ENCODE measurements at regions not wholly inside any gene's neighbourhood (a gene's known extent, or its start where the extent isn't known, plus 50 kb on each side); places are given as distances from the start of the nearest gene placed in this dataset.
A peak's percentile ranks its signal among the peaks of the same experiment; 100 is the strongest.

DNA sequence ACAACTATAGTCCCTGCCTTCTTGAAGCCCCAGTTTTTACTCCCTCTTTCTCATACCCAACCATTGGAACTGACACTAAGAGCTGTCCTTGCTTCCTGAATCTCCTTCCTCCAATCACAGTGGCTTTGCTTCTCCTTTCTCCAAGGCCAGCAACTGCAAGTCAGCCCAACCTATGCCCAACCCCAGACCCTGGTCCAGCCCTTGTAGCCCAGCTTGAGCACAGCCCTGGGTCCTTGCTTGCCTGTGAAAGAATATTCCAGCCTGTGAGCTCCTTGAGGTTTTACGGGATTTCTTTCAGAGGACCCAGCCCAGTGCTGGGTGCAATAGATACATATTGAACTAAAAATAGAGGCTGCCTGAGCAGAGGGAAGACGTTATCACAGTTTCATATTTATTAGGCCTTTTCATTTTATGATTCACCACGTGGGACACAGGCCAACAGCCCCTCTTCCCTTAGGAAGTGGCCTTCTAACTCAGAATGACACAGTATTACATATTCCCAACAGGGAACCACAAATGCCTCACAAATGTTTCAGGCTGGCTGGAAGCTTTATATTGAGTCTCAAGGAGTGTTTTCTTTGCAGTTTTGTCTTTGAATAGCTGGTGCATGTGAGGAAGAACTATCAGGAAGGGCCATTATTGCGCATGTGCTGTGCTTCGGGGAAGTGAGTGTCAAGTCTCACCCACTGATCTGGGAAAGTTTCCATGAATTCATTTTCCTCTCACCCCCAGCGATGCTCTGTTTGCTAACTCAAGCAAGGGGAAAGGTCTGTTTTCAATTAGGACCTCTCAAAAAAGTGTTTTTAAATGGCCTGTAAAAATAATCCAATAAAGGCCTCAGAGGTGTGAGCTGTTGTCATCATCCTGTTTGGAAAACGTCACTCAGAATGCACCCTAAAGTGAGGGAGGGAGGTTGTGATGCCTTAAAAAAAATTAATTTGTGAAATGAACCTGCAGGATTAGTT is 92.3 kb upstream of the NFIA start:
- H3K4me3 ChIP-seq (ENCODE audit: low read depth, low read length) = no peak overlapping the region
- DNase-seq (ENCODE audit: low read depth) = peak; percentile 75

DNA sequence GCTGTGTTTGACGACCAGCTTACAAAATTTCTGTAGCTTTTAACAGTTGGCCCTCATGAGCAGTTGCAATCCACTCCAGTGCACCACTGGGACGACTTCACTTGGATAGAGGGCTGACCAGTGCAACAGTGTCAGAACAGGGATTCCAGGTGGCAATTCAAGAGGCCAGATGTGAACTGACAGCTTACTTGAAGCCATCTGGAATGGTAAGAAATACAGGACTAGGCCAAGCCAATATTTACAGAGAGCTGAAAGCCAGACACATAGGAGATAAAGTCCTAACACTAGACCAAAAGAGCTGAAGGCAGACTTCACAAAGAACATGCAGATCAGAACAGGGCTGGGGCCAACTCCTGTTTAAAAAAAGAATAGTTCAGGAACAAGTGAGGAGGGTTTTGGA is 93.5 kb upstream of the NFIA start:
- H3K4me3 ChIP-seq (ENCODE audit: low read depth, low read length) = no peak overlapping the region
- no peak for DNase-seq (ENCODE audit: low read depth)

DNA sequence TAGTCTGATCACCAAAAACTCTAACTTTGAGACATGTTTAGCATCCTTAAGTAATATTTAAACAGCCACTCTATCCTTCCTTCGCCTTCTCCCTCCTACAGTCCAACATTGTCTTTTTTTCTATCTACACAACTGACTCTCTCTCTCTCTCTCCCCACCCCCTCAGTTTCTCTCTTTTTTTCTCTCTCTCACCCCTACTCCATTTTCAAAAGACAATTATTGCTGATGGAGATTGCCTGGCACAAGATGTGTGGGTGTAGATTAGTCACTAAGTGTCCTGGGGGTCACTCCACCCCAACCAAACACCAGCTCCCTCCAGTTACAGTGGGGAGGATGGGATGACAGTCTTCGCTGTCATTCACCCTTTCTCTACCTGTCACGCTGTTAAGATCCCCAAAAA is 94.5 kb upstream of the NFIA start:
- no peak overlapping the region for H3K4me3 ChIP-seq (ENCODE audit: low read depth, low read length)
- DNase-seq (ENCODE audit: low read depth) = no peak

DNA sequence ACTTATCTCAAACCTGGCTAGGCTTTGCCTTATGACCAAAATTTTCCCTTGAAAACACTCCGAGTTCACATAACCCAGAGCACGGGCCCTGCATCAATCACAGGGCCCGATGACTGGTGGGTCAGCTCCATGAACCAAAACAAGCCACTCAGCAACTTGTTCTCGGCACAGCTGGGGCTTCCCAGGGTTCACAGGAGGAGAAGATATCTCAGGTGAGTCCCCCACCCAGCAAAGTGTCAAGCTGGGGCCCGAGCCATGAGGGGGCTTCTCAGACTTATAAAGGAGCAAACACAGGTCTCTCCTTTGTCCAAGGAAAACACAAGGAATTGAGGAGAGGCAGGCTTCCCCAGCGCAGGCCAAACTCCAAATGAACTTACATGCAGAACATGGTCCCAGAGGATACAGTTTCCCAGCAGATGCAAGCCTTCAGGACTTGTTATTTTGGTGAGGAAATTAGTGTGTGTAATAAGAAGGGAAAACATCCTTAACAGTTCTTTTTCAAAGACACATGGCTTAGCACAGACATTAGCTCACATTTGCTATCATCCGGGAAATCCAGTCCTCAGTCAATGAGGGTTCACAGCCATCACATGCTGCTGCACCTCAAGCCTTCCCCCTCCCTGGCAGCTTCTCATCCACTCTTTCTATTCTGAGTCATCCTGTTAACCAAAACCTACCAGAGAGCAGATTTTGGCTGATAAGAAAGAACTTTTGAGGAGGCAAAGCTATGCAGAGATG is 98.1 kb upstream of the NFIA start:
- DNase-seq (ENCODE audit: low read depth) = peak; percentile 66
- no peak overlapping the region for H3K4me3 ChIP-seq (ENCODE audit: low read depth, low read length)

DNA sequence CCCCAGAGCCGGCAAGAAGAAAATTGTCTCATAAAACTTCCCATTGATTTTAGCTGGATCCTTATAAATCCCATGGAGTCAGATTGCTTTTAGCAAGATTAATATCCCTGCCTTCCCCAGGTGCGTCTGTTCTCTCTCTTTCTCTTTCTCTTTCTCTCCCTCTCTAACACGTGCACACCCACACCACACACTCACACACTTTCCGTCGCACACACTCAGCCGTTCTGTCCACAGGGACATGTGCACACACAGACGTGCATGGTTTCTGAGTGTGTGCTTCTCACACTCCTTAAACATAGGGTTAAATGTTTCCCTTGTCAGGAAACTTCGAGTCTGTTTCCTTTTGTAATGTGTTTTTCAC is 98.7 kb upstream of the NFIA start:
- no peak overlapping the region for H3K4me3 ChIP-seq (ENCODE audit: low read depth, low read length)
- DNase-seq (ENCODE audit: low read depth) = no peak

DNA sequence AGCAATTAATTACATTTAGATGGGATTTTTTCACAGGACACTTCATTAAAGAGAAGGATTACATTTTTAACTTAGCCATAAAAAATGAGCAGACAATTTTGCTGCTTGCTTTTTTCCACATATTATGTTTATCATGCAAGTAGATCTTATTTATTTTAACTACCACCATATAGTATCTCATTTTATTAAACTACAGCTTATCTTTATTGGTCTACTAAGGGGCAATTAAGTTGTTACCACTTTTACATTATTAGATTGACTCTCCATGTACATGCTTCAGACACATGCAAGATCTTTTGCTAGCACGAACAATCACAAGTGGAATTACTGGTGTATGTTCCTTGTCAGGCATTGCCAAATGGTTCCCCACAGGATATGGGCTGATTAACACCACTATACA is 99.8 kb upstream of the NFIA start:
- no peak overlapping the region for H3K4me3 ChIP-seq (ENCODE audit: low read depth, low read length)
- DNase-seq (ENCODE audit: low read depth) = no peak

DNA sequence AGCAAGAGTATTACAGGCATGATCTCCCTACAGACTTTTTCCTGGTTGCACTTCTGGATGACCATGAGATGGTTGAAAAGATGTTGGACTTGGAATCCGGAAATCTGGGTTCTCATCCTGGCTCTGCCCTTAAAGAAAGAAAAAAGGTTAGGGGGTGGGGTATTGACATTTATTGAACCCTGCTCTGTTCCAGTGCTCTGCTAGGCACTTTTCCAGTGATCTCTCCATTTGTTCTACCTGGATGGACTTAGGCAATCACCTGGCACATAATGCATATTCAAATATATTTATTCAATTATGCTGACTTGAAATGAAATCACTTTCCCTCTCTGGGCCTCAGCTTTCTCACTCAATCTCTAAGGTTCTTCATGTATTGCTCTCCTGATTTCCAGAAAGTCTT is 101.0 kb upstream of the NFIA start:
- no peak overlapping the region for H3K4me3 ChIP-seq (ENCODE audit: low read depth, low read length)
- no peak for DNase-seq (ENCODE audit: low read depth)

DNA sequence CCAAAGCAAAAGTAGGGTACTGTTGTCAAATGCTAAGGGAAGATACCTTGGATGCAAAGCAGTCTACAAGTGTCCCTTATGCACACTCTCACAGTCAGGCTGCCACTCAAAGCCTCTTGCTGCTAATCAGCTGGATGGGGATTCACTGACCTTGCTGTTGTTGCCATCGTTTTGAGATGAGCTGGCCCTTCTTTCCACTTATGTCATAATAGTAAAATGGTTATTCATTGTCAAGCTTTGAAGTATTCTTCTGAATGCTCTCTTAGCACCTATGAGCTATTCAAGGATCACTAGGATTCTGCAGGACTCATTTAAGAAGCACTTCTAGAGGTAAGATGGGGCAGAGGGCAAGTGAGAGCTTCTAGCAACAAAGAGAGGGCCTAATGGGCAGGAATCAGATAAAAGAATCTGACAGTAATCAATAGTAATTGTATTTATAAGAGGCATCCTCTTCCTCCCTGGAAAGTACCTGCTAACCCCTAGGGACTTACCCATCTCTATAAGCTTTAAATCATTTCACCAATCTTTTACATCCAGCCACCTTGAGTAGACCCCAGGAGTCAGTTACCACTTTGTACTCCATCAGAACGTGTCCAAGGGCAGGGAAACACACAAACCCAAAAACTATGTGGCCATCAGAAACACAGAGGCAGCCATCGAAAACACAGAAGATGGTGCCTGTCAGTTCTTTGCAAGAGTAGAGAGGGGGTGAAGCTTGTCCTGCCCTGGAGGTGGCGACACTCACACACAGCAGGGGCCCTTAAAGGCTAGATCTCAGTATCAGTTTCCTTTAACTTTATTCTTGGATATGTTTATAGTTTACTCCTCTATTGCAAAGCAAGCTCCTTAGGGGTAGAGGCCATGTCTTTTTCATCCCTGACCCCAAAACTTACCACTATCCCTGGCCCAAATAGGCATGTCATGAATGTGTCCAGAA is 103.7 kb upstream of the NFIA start:
- no peak overlapping the region for H3K4me3 ChIP-seq (ENCODE audit: low read depth, low read length)
- DNase-seq (ENCODE audit: low read depth) = no peak

DNA sequence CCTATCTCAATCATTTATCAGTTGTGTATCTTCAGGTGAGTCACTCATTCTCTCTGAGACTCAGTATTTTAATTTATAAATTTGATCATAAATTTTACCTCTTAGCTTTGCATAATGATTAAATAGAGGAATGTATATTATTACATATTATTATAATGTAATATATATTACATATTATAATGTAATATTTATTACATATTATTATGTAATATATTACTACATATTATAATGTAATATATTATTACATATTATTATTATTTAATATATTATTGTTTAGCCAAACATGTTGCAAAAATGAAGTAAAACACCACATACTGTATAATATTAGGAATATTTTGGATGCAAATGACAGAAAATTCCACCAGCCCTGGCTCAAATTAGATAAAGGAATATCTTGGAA is 104.7 kb upstream of the NFIA start:
- H3K4me3 ChIP-seq (ENCODE audit: low read depth, low read length) = no peak overlapping the region
- no peak for DNase-seq (ENCODE audit: low read depth)

DNA sequence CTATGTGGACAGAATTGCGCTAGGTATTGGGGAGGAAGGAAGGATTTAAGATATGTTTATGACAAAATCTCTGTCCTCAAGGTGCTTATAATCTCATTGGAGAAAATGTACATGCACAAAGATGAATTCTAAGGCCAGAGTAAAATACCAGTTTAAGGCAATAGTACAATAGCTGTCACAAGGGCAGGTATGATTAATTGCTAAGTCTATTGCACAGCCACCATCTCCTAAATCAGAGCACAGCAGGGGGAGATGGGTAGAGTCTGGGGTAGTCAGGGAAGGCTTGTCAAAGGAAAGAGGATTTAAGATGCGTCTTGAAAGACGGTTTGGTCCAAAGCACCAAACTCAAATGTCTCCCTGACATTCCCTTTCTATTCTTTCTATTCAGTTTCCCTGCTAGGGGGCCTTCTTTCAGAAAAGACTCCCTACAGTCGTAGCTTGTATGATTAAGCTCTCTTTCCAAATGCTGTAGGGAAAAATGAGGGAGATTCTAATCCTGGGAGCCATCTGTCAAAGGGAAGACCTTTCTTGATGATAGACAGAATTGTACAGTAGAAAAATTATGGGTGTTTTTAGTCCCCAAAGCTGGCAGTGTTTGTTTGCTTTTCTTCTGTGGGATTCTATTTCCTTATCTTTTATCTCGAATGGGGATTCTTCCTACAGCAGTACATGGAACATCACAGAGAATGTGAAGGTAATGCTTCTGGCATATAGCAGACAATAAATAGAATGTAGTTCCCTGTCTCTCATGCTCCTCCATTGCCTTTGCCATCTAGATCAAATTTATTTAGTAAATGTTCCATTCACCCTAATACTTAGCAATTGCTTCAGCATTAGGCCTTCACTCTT is 107.6 kb upstream of the NFIA start:
- no peak for DNase-seq (ENCODE audit: low read depth)
- H3K4me3 ChIP-seq (ENCODE audit: low read depth, low read length) = no peak overlapping the region

DNA sequence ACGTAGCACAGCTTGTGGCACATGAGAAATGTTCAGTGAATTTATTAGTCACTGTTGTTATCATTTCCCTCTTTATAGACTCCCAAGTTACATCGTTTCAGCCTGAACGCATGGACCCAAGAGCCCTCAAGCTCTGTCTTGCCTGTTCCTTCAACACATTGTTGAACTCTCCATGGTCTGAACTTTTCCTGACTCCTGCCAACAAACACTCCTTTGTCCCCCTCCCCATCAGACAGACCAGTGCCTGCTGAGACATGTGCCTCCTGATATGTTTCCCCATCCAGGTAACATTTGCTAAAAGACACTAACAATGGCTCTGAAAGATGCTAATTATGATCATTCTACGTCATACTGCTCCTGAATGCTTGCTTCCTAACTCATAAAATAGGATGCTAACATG is 108.7 kb upstream of the NFIA start:
- no peak for DNase-seq (ENCODE audit: low read depth)
- no peak overlapping the region for H3K4me3 ChIP-seq (ENCODE audit: low read depth, low read length)

DNA sequence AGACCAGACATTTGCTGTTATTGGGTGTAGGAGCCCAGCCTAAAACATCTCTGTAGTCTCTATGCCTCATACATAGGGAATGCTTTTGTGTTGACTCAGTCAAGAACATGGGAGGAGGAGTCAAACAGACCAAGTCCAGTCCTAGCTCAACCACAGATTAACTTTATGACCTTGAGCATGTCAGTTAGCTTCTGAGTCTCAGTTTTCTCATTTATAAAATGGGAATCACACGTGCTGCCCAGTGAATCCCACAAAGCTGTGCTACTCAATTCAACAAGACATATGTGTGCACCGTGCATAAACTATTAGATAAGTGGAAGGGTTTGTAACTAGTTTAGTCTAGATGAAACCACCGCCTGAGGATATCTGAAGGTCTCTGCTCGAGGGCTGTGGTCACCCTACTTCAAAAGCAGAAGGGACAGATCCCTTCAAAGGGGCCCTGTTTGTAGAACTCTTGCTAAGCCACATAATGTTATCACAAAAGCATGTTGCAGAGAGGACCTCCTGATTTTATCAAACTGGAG is 109.5 kb upstream of the NFIA start:
- no peak overlapping the region for H3K4me3 ChIP-seq (ENCODE audit: low read depth, low read length)
- DNase-seq (ENCODE audit: low read depth) = peak; percentile 49

DNA sequence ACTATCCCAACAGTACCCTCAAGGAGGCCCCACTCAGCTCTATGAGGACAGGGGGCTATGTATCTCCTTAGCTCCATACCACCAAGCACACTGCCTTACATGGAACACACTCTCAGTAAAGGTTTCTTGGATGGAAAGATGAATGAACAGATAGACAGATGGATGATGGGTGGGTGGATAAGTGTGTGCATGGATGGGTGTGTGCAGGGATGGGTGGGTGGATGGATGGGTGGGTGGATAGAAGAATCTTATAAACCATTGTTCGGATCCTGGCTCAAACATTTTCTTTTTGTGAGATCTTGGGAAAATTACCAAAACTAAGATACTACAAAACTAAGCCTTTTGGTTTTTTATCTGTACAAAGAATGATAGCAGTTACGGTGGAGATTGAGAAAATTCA is 111.0 kb upstream of the NFIA start:
- DNase-seq (ENCODE audit: low read depth) = no peak
- no peak overlapping the region for H3K4me3 ChIP-seq (ENCODE audit: low read depth, low read length)

DNA sequence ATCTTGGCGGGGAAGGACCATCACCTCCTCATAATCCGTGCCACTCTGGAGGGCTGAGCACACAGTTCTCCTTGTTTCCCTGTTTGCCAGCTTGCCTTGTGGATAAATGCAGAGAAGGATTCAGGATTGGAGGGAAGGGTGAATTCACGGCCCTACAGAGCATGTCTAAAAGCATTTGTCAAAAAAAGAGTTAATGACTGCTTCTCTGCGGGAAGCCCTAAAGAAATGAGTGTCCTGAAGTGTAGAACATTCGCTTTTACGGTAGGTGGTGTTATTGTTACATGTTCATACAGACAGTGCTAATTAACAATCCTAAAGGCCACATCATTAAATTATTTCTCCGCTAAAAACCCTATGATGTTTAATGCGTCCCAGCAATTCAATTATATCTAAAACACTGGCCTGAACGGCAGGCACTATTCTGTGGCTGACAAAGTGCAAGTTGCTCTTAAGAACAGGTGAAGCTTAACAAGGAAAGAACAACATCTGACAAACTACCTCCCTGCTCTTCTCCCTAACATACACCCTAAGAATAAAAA is 112.3 kb upstream of the NFIA start:
- no peak for DNase-seq (ENCODE audit: low read depth)

DNA sequence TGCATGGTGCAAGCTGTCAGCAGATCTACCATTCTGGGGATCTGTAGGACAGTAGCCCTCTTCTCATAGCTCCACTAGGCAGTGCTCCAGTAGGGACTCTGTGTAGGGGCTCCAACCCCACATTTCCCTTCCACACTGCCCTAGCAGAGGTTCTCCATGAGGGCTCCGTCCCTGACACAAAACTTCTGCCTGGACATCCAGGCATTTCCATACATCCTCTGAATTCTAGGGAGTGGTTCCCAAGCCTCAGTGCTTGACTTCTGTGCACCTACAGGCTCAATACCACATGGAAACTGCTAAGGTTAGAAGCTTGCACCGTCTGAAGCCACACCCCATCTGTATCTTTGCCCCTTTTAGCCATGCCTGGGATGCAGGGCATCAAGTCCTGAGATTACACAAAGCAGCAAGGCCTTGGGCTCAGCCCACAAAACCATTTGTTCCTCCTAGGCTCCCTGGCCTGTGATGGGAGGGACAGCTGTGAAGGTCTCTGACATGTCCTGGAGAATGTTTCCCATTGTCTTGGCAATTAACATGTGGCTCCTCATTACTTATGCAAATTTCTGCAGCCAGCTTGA is 117.0 kb upstream of the NFIA start:
- DNase-seq (ENCODE audit: low read depth) = no peak
- no peak overlapping the region for H3K4me3 ChIP-seq (ENCODE audit: low read depth, low read length)

More for the DNA sequence above, 112.3 kb upstream of the NFIA start:
- H3K4me3 ChIP-seq (ENCODE audit: low read depth, low read length) = no peak overlapping the region

DNA sequence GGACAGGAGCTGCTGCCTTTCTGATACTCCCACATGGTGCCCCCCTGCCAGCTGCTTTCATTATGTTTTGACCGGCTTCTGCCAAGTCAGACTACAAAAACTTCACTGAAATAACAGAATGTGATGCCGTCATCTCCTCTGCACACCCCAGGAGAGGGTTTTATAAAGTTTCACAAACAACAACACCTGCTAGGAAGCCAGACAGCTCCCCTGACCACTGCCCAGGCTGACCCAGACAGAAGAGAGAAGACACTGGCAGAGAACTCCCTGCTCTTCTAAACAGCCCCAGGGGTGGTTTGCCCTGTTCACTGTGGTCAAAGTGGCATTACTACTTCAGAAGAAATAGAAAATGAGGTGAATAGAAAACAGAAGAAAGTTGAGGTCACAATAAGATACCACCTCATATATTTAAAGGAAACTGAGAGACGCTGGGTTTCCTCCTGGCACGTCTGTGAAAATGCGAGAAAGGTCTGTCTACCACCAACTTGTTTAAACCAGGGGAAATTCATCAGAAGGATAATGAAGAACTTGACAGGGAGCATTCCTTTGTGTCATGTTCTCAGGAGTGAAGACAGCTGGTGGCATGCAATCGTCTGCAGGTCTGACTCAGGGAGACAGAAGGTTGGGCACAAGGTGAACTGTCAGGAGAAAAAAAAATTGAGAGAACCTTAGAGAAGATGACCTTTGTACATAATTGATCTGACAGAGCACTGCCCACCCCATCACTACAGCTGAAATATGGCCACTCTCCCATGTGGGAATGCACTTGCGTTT is 119.0 kb upstream of the NFIA start:
- no peak overlapping the region for H3K4me3 ChIP-seq (ENCODE audit: low read depth, low read length)
- peak; percentile 47 for DNase-seq (ENCODE audit: low read depth)

DNA sequence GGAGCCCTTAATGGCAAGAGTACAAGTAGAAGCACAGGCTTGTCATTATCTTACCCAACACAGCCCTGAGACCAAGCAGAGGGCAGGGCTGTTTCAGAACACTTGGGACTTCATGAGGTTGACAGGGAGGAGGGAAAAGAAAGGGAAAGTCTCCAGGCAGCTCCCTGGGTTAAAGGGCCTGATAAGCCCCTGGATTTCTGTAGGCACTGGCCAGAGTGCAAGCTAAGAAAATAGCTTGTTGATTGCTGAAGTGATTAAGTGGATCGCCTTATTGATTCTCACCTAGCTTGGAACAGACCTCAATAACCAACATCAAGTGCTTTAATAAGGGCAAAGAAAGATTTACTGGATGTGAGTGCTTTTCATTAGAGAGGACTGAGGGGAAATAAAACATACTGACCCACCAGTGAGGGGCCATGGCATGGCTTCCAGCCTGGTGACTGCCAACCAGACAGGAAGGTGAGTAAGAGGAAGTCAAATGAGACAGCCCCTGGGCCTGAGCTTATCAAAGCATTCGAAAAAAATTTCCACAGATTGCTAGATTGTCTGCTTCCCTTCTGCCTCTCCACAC is 121.4 kb upstream of the NFIA start:
- no peak for DNase-seq (ENCODE audit: low read depth)
- no peak overlapping the region for H3K4me3 ChIP-seq (ENCODE audit: low read depth, low read length)

Measured in skeletal muscle cell (primary cell).